SJCRH30 (cell line): ENCODE measurements at regions not wholly inside any gene's neighbourhood (a gene's known extent, or its start where the extent isn't known, plus 50 kb on each side); places are given as distances from the start of the nearest gene placed in this dataset.
A peak's percentile ranks its signal among the peaks of the same experiment; 100 is the strongest.
"Not testable (repeated sequence)": the region's sequence is repeated elsewhere in the genome, so short reads cannot be mapped to it uniquely, and the experiment has no call there.

Experiments
- DNase-seq, 2 experiments: peaks; one replicate each; pipeline ENCODE4 v3.0.0-alpha.2; 2015 to 2020
- H3K27ac ChIP-seq: fragments of 250-450 bp; sonication (Bioruptor Pico); 2 replicates; pipeline ENCODE4 v1.5.1; 2020; ENCODE audit warnings: mild to moderate bottlenecking, moderate library complexity
- H3K27me3 ChIP-seq: fragments of 250-450 bp; sonication (Bioruptor Pico); 2 replicates; pipeline ENCODE4 v1.5.1; 2020; ENCODE audit warnings: mild to moderate bottlenecking, moderate library complexity
- H3K36me3 ChIP-seq: fragments of 250-450 bp; sonication (Bioruptor Pico); 2 replicates; pipeline ENCODE4 v1.5.1; 2020; ENCODE audit warnings: mild to moderate bottlenecking, moderate library complexity
- H3K4me1 ChIP-seq: fragments of 250-450 bp; sonication (Bioruptor Pico); 2 replicates; pipeline ENCODE4 v1.5.1; 2020; ENCODE audit warnings: mild to moderate bottlenecking, moderate library complexity
- H3K4me3 ChIP-seq: fragments of 250-450 bp; sonication (Bioruptor Pico); 2 replicates; pipeline ENCODE4 v1.5.1; 2020; ENCODE audit warnings: mild to moderate bottlenecking, moderate library complexity
- H3K9me3 ChIP-seq: fragments of 250-450 bp; sonication (Bioruptor Pico); replicated peaks from 2 replicates; pipeline ENCODE4 v1.5.1; 2020; ENCODE audit warnings: mild to moderate bottlenecking, moderate library complexity

DNA sequence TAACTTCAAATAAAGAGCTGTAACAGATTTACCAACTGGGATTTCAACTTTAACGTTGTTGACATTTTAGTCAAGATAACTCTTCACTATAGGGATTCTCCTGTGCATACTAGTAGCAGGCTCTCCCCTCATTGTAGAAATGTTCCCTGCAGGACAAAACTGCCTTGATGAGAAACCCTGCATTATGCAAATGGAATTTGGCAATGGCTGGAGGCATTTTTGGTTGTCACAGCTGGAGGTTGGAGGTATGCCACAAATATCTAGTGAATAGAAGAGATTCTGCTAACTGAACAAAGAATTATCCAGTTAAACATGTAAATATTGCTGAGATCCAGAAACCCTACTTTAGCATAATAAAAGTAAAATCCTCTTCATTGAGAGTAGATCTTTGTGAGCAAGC, 928.8 kb upstream of the ALCAM start:
- Histone ChIP-seq H3K4me3 (no peak overlapping the region), H3K27me3 (no peaks in the 10 kb centered on the region), H3K9me3 (no peaks in the 10 kb centered on the region), H3K4me1 (peaks cover 32% of the 10 kb centered on the region), H3K27ac (peak overlapping the region; percentile 64), H3K36me3 (no peaks in the 10 kb centered on the region)
- DNase-seq, result peak; percentile 54 to 70

DNA sequence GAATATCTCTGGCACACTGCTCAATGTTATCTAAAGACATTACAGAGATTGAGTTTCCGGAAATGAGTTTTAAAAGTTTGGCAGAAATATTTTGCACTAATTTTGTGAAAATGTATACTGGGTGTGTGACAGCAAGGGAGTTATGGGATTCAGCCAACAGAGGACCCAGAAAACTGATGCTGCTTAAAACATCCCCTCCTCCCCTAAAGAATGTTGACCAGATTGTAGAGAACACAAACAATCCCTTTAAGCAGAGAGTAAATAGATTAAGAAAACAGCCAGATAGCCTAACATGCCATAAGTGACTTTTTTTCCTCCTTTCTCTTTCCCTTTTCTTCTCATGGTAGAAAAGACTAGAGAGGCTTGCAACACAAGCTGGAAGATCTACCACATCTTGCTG, 928.0 kb upstream of the ALCAM start:
- no peaks in the 10 kb centered on the region for H3K27me3 ChIP-seq
- H3K9me3 ChIP-seq, result no peaks in the 10 kb centered on the region
- no peak overlapping the region for H3K4me3 ChIP-seq
- no peak for DNase-seq
- H3K4me1 ChIP-seq, result peaks cover 32% of the 10 kb centered on the region
- no peaks in the 10 kb centered on the region for H3K36me3 ChIP-seq
- no peak overlapping the region for H3K27ac ChIP-seq

DNA sequence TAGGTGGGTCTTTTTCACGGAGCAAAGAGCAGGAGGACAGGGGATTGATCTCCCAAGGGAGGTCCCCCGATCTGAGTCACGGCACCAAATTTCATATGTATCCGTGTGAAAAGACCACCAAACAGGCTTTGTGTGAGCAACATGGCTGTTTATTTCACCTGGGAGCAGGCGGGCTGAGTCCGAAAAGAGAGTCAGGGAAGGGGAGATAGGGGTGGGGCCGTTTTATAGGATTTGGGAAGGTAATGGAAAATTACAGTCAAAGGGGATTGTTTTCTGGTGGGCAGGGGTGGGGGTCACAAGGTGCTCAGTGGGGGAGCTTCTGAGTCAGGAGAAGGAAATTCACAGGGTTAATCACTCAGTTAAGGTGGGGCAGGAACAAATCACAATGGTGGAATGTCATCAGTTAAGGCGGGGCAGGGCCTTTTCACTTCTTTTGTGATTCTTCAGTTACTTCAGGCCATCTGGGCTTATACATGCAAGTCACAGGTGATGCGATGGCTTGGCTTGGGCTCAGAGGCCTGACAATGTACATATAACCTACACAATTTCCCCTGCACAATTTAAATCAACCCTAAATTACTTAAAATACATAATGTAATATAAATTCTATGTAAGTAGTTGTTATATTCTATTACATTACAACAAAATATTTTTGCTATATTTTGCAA, 921.3 kb upstream of the ALCAM start:
- H3K9me3 ChIP-seq, H3K27ac ChIP-seq, H3K4me3 ChIP-seq, H3K36me3 ChIP-seq, DNase-seq, H3K27me3 ChIP-seq, H3K4me1 ChIP-seq: not testable (repeated sequence)

DNA sequence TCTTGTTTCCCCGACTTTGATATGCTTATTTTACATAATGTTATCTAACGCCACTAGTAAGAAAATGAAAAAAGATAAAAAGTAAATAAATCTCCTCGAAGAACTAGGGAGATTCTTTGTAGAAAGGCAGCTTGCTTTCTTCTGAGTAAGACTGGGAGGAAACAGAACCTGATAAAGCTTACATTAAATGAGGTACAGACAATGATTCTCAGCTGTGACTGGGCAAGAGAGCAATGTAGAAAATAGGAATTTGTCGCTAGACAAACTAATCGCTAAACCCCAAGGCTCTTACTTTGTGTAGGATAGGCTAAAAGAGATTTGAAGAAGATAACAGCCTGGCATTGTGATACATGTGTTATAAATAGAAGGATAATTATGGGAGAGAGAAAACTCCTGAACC, 919.0 kb upstream of the ALCAM start:
- Histone ChIP-seq H3K9me3 (no peaks in the 10 kb centered on the region), H3K4me1 (no peaks in the 10 kb centered on the region), H3K4me3 (no peak overlapping the region), H3K36me3 (no peaks in the 10 kb centered on the region), H3K27me3 (no peaks in the 10 kb centered on the region), H3K27ac (no peak overlapping the region)
- no peak for DNase-seq

DNA sequence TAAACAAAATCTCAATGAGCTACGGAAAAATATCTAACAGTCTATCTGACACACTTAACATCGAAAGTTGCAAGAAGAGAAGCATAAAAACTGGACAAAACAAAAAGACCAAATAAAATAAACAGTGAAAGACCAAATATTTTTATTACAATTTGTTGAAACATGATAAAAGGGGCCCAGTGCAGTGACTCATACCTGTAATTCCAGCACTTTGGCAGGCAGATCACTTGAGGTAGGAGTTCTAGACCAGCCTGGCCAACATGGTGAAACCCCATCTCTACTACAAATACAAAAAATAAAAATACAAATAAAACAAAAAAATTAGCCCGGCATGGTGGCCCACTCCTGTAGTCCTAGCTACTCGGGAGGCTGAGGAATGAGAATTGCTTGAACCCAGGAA, 914.0 kb upstream of the ALCAM start:
- Histone ChIP-seq H3K4me1 (no peaks in the 10 kb centered on the region), H3K4me3 (no peak overlapping the region), H3K9me3 (no peaks in the 10 kb centered on the region)

DNA sequence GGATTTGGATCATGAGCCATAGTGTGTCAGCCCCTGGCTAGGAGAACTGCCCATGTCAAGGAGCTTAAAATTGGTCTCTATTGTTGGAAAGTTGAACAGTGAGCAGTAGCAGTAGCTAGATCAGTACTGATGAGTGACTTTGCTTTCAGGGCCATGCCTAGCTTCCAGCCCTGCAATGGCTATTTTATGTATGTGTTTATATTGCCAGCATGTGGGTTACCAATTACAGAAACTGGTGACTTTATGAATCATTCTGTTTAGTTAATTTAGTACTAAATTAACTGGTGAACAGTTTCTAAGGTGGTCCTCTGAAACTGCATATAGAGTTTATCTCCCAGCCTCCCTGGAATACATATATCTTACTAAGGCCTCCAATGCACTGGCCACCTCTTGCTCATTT, 908.1 kb upstream of the ALCAM start:
- no peaks in the 10 kb centered on the region for H3K36me3 ChIP-seq
- H3K4me3 ChIP-seq, result no peak overlapping the region
- H3K4me1 ChIP-seq, result no peaks in the 10 kb centered on the region
- no peaks in the 10 kb centered on the region for H3K9me3 ChIP-seq
- no peaks in the 10 kb centered on the region for H3K27me3 ChIP-seq
- no peak overlapping the region for H3K27ac ChIP-seq
- DNase-seq, result no peak

More for the DNA sequence above, 914.0 kb upstream of the ALCAM start:
- Histone ChIP-seq H3K27me3 (no peaks in the 10 kb centered on the region), H3K36me3 (no peaks in the 10 kb centered on the region), H3K27ac (no peak overlapping the region)
- no peak for DNase-seq

DNA sequence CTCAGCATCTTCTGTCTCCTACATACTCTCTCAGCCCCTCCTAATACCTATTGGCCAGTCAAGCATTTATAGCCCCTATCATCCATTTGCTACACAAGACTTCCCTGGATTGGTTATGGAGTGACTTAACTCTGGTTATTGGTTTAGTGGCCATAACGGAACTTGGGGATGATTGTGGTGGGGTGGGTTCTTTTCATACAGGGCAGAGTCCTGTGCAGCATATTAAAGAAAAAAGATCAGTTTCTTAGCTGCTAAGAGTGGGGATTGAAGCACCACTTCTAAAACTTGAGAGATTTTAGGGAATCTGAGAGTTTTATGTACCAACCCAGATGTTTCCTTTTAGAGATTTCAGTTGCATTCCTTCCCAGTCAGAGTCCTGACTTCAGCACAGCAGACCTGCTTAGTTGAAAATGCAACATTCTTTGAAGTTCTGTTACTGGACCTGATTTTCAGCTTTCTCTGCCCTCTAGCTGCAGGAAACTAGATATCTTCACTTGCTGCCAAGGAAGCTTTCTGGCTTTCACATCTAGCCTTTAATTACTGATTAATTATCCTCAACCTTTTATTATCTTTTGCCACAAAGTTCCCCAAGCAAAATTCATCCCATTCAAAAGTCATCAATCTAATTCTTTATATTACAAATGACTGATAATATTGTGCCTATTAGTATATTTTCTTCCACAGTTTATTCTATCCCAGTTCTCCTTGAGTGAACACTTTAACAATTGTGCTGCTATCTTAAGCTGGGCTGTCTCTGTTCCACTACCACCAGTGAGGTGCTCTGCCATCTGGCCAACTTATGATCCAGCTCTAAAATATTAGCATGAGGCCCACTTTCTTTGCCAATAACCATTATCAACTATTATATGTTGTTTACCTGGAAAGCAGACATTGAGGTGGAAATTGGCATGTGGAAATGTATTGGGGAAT, 906.0 kb upstream of the ALCAM start:
- Histone ChIP-seq H3K36me3 (no peaks in the 10 kb centered on the region), H3K4me3 (no peak overlapping the region), H3K27ac (no peak overlapping the region), H3K9me3 (no peaks in the 10 kb centered on the region), H3K4me1 (no peaks in the 10 kb centered on the region), H3K27me3 (no peaks in the 10 kb centered on the region)
- DNase-seq, result no peak

DNA sequence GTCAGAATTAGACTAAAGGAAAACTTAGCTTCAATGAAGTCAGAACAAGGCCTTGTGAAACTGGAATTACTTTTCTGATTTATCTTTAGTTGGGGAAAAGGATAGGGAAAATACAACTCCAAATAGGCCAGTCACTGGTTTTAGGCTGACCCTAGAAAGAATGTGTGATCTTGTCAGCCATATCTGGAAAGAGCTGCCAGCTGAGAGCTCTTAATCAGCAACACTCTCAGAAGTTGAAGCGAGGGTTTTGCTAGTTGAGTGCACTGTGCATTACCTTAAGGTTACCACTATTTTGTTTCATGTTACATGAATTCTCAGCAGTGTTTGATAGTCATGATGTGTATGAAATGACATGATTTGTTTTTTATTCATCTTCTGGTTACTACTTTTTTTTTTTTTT, 905.3 kb upstream of the ALCAM start:
- Histone ChIP-seq H3K4me1 (no peaks in the 10 kb centered on the region), H3K27me3 (no peaks in the 10 kb centered on the region), H3K27ac (no peak overlapping the region), H3K4me3 (no peak overlapping the region), H3K36me3 (no peaks in the 10 kb centered on the region), H3K9me3 (no peaks in the 10 kb centered on the region)
- DNase-seq, result no peak

DNA sequence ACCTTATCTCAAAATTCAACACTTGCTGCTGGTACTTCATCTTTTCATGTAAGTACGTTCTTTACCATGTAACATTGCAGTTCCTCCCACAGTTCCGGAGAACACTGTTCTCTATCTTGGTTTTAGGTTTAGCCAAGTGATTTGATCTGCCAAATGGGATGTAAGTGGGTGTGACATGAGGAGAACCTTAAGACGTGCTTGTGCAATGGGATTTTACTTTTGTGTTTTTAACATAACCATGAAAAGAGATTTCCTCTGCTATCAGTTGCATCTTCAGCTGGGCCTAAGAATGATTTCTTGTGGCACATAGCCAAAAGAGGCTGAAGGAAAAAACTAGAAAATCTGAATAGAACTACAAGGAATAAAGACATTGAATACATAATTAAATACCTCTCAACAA, 894.5 kb upstream of the ALCAM start:
- no peak for DNase-seq
- Histone ChIP-seq H3K9me3 (no peaks in the 10 kb centered on the region), H3K27me3 (no peaks in the 10 kb centered on the region), H3K36me3 (no peaks in the 10 kb centered on the region), H3K27ac (no peak overlapping the region), H3K4me1 (no peaks in the 10 kb centered on the region), H3K4me3 (no peak overlapping the region)

DNA sequence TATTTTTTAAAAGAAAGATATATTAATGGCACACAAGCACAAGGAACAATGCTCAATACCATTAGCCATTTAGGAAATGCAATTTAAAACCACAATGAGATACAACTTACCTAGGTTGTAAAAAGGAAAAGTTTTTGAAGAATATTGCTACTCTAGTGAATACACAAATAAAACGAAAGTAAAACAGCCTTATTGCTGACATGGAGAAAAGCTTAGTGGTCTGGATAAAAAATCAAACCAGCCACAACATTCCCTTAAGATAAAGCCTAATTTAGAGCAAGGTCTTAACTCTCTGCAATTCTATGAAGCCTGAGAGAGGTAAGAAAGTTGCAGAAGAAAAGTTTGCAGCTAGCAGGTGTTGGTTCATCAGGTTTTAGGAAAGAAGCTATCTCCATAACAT, 892.7 kb upstream of the ALCAM start:
- Histone ChIP-seq H3K4me1 (no peaks in the 10 kb centered on the region), H3K9me3 (no peaks in the 10 kb centered on the region), H3K4me3 (no peak overlapping the region), H3K27ac (no peak overlapping the region), H3K36me3 (no peaks in the 10 kb centered on the region), H3K27me3 (no peaks in the 10 kb centered on the region)
- no peak for DNase-seq

DNA sequence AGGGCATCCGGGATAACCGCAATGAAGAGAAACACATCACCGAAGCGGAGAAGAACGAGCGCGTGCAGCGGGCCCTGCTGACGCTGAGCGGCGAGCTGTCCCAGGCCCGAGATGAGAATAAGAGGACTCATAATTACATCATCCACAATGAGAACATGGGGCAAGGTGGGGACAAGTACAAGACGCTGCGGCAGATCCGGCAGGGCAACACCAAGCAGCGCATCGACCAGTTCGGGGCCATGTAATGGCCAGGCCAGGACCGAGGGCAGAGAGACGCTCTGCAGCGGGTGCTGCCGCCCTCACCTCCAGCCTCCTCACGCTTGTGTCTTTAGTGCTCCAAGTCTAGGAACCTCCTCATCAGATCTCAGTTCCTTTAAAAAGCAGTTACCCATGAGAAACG, 863.7 kb upstream of the ALCAM start:
- Histone ChIP-seq H3K27me3 (no peaks in the 10 kb centered on the region), H3K9me3 (no peaks in the 10 kb centered on the region), H3K4me3 (no peak overlapping the region), H3K4me1 (no peaks in the 10 kb centered on the region), H3K36me3 (no peaks in the 10 kb centered on the region), H3K27ac (no peak overlapping the region)
- DNase-seq, result no peak

DNA sequence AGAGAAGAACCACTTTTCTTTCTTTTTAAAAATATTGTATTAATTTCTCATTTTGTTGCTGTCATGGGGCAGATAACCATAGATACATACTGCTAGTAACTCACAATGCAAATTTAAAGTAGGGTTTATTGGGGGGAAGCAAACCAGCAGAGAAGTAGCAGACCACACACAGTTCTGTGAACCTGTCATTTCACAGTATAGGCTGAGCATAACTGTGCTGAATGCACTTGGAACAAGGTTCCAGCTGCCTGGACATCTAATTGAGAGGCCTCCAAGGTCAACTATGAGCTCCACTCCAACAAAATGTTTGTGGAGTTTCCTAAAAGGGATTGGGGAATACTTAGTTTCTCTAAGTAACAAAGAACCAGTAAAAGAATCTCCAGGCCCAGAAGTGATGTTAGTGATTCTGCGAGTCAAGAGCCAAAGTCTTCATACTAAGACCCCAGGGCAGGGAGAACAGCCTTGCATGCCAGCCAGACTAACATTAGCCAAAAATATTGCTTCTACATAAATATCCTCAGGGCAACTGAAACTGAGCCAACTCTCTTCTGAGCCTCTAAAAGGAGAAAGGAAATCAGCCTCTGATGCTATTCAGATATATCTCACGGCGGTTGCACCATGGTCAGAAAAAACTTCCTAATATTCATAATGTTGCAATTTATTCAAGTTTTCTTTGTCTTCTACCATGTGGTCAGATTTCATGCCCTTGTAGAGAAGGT, 856.4 kb upstream of the ALCAM start:
- H3K27ac ChIP-seq, result no peak overlapping the region
- peak; percentile 31 to 64 for DNase-seq
- H3K4me3 ChIP-seq, result no peak overlapping the region
- H3K4me1 ChIP-seq, result no peaks in the 10 kb centered on the region; the same call in 1 of the 2 replicates
- H3K27me3 ChIP-seq, result 0 out of 2 replicates have a peak, but pooled peaks cover 3% of the 10 kb centered on the region
- no peaks in the 10 kb centered on the region for H3K36me3 ChIP-seq
- no peaks in the 10 kb centered on the region for H3K9me3 ChIP-seq

DNA sequence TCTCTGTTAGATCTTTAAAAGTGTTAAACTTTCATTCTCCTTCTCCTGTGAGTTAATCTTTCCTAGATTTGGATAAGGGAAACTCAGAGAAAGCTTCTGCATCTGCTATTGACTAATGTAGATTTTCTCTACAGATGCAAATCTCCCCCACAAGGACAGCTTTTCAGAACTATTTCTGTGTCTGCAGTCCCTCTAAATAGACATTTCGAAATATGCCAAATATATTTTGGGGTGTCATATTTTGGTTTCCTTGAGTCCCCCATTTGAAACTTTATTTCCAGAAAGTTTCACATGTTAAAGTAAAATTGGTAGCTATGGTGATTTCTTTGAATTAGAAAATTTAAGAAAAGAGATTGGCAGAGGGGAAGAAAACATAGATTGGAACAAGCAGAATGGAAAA, 852.3 kb upstream of the ALCAM start:
- DNase-seq, result no peak

DNA sequence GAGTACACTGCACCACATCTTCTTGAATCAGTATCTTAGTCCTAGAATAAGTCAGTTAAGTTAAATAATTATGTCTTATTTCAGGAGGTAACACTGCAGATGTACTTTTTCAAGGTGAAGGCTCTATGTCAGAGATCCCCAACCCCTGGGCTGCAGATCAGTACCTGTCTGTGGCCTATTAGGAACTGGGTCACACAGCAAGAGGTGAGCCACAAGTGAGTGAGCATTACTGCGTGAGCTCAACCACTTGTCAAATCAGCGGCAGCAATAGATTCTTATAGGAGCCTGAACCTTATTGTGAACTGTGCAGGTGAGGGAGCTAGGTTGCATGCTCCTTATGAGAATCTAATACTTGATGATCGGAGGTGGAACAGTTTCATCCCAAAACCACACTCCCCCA, 851.9 kb upstream of the ALCAM start:
- H3K4me3 ChIP-seq, result no peak overlapping the region
- H3K4me1 ChIP-seq, result no peaks in the 10 kb centered on the region; the same call in 1 of the 2 replicates
- no peaks in the 10 kb centered on the region for H3K36me3 ChIP-seq
- no peaks in the 10 kb centered on the region for H3K27me3 ChIP-seq
- H3K9me3 ChIP-seq, result no peaks in the 10 kb centered on the region
- H3K27ac ChIP-seq, result no peak overlapping the region
- no peak for DNase-seq

More for the DNA sequence above, 852.3 kb upstream of the ALCAM start:
- H3K27me3 ChIP-seq, result 0 out of 2 replicates have a peak, but pooled peaks cover 3% of the 10 kb centered on the region
- no peaks in the 10 kb centered on the region for H3K9me3 ChIP-seq
- no peak overlapping the region for H3K27ac ChIP-seq
- no peaks in the 10 kb centered on the region; the same call in 1 of the 2 replicates for H3K4me1 ChIP-seq
- no peaks in the 10 kb centered on the region for H3K36me3 ChIP-seq
- H3K4me3 ChIP-seq, result no peak overlapping the region

DNA sequence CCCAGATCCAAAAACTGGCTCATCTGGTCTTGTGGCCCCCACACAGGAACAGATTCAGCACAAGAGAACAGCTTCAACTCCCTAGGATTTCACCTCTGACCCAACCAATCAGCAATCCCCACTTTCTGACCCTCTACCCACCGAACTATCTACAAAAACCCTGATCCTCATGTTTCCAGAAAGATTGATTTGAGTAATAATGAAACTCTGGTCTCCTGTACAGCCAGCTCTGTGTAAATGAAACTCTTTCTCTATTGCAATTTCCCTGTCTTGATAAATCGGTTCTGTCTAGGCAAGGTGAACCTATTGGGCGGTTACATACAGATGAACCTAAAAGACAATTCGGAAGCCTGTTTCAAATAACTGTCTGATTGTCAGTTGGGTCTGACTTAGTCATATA, 847.6 kb upstream of the ALCAM start:
- Histone ChIP-seq H3K9me3 (no peaks in the 10 kb centered on the region), H3K36me3 (no peaks in the 10 kb centered on the region), H3K4me3 (no peak overlapping the region), H3K27ac (no peak overlapping the region), H3K4me1 (no peaks in the 10 kb centered on the region), H3K27me3 (no peaks in the 10 kb centered on the region)
- DNase-seq, result no peak
